WTC11 (cell line): ENCODE measurements at regions not wholly inside any gene's neighbourhood (a gene's known extent, or its start where the extent isn't known, plus 50 kb on each side); places are given as distances from the start of the nearest gene placed in this dataset.

Experiments used
- ATAC-seq: fragments of 200-7000 bp; cut with Tn5 transposase; 2 replicates; pipeline ENCODE4 v1.10.0; 2021; ENCODE audit warnings: mild to moderate bottlenecking, moderate library complexity
- CTCF ChIA-PET: fragments of 300-600 bp; sonication (Branson Sonifier 250); formaldehyde crosslinking; loops from one replicate; lab custom pipeline; 2021; ENCODE audit warnings: antibody characterized with exemption; lab: Charles Lee
- POLR2A ChIA-PET: fragments of 350-600 bp; sonication (Branson Sonifier 250); formaldehyde crosslinking; loops from one replicate; lab custom pipeline; 2021; ENCODE audit warnings: antibody characterized with exemption; lab: Charles Lee
- DNase-seq: peaks from one replicate; pipeline ENCODE4 v3.0.0; 2021; ENCODE audit warnings: low spot score
- H3K27ac Mint-ChIP-seq: 2 replicates; pipeline ENCODE4 v1.8.0; 2021; ENCODE audit warnings: mixed read lengths
- H3K27me3 Mint-ChIP-seq: 2 replicates; pipeline ENCODE4 v1.8.0; 2021; ENCODE audit warnings: low read depth, mild to moderate bottlenecking, moderate library complexity, mixed read lengths
- H3K36me3 Mint-ChIP-seq: 2 replicates; pipeline ENCODE4 v1.8.0; 2021; ENCODE audit warnings: mixed read lengths
- H3K4me1 Mint-ChIP-seq: 2 replicates; pipeline ENCODE4 v1.8.0; 2022; ENCODE audit warnings: mixed read lengths
- H3K4me3 Mint-ChIP-seq: 2 replicates; pipeline ENCODE4 v1.8.0; 2021; ENCODE audit warnings: mild to moderate bottlenecking, moderate library complexity, mixed read lengths
- H3K9me3 Mint-ChIP-seq: 2 replicates; pipeline ENCODE4 v1.8.0; 2021; ENCODE audit warnings: mixed read lengths
- ATF1 ChIP-seq: sonication (generic); formaldehyde crosslinking; IDR thresholded peaks from 2 replicates; pipeline ENCODE4 v1.8.1; 2023; ENCODE audit warnings: mild to moderate bottlenecking, moderate library complexity, missing genetic modification reagents
- KAT7 ChIP-seq: sonication (generic); formaldehyde crosslinking; IDR thresholded peaks from 2 replicates; pipeline ENCODE4 v1.8.1; 2023; ENCODE audit warnings: missing genetic modification reagents, mild to moderate bottlenecking, borderline replicate concordance
- NFE2L1 ChIP-seq: sonication (generic); formaldehyde crosslinking; IDR thresholded peaks from 2 replicates; pipeline ENCODE4 v1.8.1; 2023; ENCODE audit warnings: missing genetic modification reagents
- OVOL2 ChIP-seq: fragments of 250-450 bp; sonication (Bioruptor Pico); IDR thresholded peaks from 2 replicates; pipeline ENCODE4 v1.9.0; 2021; ENCODE audit warnings: mild to moderate bottlenecking, borderline replicate concordance
- RELA ChIP-seq: sonication (generic); formaldehyde crosslinking; IDR thresholded peaks from 2 replicates; pipeline ENCODE4 v1.8.1; 2022; ENCODE audit warnings: missing genetic modification reagents, mild to moderate bottlenecking, borderline replicate concordance
- RORB ChIP-seq: fragments of 250-450 bp; sonication (Bioruptor Pico); IDR thresholded peaks from 2 replicates; pipeline ENCODE4 v1.9.0; 2021; ENCODE audit warnings: mild to moderate bottlenecking
- SMAD3 ChIP-seq: sonication (generic); formaldehyde crosslinking; IDR thresholded peaks from 2 replicates; pipeline ENCODE4 v1.8.0; 2022; ENCODE audit warnings: missing genetic modification reagents, mild to moderate bottlenecking, borderline replicate concordance
- SMAD4 ChIP-seq: sonication (generic); formaldehyde crosslinking; IDR thresholded peaks from 2 replicates; pipeline ENCODE4 v1.8.0; 2022; ENCODE audit warnings: mild to moderate bottlenecking, missing genetic modification reagents
- ZNF396 ChIP-seq: fragments of 250-450 bp; sonication (Bioruptor Pico); IDR thresholded peaks from 2 replicates; pipeline ENCODE4 v1.8.0; 2021; ENCODE audit warnings: mild to moderate bottlenecking, moderate library complexity, borderline replicate concordance
- TF ChIP-seq, protein P1 (sequence below): sonication (generic); formaldehyde crosslinking; IDR thresholded peaks from 2 replicates; pipeline ENCODE4 v1.8.0; 2022; ENCODE audit warnings: mild to moderate bottlenecking, missing genetic modification reagents
- TF ChIP-seq, protein P2 (sequence below): sonication (generic); formaldehyde crosslinking; IDR thresholded peaks from 2 replicates; pipeline ENCODE4 v1.8.1; 2023; ENCODE audit warnings: mild to moderate bottlenecking, missing genetic modification reagents, moderate library complexity
- TF ChIP-seq, protein P3 (sequence below): fragments of 250-450 bp; sonication (Bioruptor Pico); IDR thresholded peaks from 2 replicates; pipeline ENCODE4 v1.9.0; 2021; ENCODE audit warnings: mild to moderate bottlenecking
- TF ChIP-seq, protein P4 (sequence below): sonication (generic); formaldehyde crosslinking; IDR thresholded peaks from 2 replicates; pipeline ENCODE4 v1.8.1; 2023; ENCODE audit warnings: mild to moderate bottlenecking, moderate library complexity, missing genetic modification reagents
- TF ChIP-seq, protein P5 (sequence below): sonication (generic); formaldehyde crosslinking; IDR thresholded peaks from 2 replicates; pipeline ENCODE4 v1.8.0; 2023; ENCODE audit warnings: missing genetic modification reagents, mild to moderate bottlenecking, borderline replicate concordance
- TF ChIP-seq, protein P6 (sequence below): sonication (generic); formaldehyde crosslinking; IDR thresholded peaks from 2 replicates; pipeline ENCODE4 v1.8.0; 2022; ENCODE audit warnings: mild to moderate bottlenecking, missing genetic modification reagents
- TF ChIP-seq, protein P7 (sequence below): sonication (generic); formaldehyde crosslinking; IDR thresholded peaks from 2 replicates; pipeline ENCODE4 v1.8.0; 2023; ENCODE audit warnings: mild to moderate bottlenecking, missing genetic modification reagents
- TF ChIP-seq, protein P8 (sequence below): sonication (generic); formaldehyde crosslinking; IDR thresholded peaks from 2 replicates; pipeline ENCODE4 v1.8.1; 2023; ENCODE audit warnings: mild to moderate bottlenecking, missing genetic modification reagents, moderate library complexity
- TF ChIP-seq, protein P9 (sequence below): fragments of 250-450 bp; sonication (Bioruptor Pico); IDR thresholded peaks from 2 replicates; pipeline ENCODE4 v1.9.0; 2021; ENCODE audit warnings: mild to moderate bottlenecking

DNA sequence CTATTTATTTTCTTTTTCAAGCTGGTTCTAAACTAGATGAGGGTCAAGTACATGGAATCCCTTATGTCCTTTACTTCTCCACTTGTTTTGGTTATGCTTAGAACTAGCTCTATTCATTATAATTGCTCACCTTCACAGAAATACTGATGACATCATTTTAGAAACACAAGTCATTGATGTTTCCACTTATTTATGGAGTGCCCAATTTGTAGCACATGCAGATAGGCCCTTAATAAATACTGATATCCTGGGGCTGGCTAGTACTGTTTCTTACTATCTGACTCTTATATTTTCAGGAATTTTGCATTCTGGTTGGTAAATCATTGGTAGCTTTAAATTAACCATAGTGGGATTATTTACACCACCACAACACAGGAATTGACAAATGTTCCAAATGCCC is 112.2 kb downstream of the NAA11 start:
- DNase-seq = no peak
- H3K36me3 Mint-ChIP-seq = no peaks in the 10 kb centered on the region
- H3K4me1 Mint-ChIP-seq = peaks cover 26% of the 10 kb centered on the region
- no peaks in the 10 kb centered on the region; the same call in 1 of the 2 replicates for H3K27me3 Mint-ChIP-seq
- TF ChIP-seq, protein P1, sequence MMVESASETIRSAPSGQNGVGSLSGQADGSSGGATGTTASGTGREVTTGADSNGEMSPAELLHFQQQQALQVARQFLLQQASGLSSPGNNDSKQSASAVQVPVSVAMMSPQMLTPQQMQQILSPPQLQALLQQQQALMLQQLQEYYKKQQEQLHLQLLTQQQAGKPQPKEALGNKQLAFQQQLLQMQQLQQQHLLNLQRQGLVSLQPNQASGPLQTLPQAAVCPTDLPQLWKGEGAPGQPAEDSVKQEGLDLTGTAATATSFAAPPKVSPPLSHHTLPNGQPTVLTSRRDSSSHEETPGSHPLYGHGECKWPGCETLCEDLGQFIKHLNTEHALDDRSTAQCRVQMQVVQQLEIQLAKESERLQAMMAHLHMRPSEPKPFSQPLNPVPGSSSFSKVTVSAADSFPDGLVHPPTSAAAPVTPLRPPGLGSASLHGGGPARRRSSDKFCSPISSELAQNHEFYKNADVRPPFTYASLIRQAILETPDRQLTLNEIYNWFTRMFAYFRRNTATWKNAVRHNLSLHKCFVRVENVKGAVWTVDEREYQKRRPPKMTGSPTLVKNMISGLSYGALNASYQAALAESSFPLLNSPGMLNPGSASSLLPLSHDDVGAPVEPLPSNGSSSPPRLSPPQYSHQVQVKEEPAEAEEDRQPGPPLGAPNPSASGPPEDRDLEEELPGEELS (CRISPR knock-in tag) = no peak
- TF ChIP-seq, protein P2, sequence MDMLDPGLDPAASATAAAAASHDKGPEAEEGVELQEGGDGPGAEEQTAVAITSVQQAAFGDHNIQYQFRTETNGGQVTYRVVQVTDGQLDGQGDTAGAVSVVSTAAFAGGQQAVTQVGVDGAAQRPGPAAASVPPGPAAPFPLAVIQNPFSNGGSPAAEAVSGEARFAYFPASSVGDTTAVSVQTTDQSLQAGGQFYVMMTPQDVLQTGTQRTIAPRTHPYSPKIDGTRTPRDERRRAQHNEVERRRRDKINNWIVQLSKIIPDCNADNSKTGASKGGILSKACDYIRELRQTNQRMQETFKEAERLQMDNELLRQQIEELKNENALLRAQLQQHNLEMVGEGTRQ (CRISPR knock-in tag) = no peak
- TF ChIP-seq, protein P3, sequence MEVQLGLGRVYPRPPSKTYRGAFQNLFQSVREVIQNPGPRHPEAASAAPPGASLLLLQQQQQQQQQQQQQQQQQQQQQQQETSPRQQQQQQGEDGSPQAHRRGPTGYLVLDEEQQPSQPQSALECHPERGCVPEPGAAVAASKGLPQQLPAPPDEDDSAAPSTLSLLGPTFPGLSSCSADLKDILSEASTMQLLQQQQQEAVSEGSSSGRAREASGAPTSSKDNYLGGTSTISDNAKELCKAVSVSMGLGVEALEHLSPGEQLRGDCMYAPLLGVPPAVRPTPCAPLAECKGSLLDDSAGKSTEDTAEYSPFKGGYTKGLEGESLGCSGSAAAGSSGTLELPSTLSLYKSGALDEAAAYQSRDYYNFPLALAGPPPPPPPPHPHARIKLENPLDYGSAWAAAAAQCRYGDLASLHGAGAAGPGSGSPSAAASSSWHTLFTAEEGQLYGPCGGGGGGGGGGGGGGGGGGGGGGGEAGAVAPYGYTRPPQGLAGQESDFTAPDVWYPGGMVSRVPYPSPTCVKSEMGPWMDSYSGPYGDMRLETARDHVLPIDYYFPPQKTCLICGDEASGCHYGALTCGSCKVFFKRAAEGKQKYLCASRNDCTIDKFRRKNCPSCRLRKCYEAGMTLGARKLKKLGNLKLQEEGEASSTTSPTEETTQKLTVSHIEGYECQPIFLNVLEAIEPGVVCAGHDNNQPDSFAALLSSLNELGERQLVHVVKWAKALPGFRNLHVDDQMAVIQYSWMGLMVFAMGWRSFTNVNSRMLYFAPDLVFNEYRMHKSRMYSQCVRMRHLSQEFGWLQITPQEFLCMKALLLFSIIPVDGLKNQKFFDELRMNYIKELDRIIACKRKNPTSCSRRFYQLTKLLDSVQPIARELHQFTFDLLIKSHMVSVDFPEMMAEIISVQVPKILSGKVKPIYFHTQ (CRISPR knock-in tag) = no peak
- TF ChIP-seq OVOL2 (no peak), RELA (CRISPR knock-in tag) (no peak)
- TF ChIP-seq, protein P4, sequence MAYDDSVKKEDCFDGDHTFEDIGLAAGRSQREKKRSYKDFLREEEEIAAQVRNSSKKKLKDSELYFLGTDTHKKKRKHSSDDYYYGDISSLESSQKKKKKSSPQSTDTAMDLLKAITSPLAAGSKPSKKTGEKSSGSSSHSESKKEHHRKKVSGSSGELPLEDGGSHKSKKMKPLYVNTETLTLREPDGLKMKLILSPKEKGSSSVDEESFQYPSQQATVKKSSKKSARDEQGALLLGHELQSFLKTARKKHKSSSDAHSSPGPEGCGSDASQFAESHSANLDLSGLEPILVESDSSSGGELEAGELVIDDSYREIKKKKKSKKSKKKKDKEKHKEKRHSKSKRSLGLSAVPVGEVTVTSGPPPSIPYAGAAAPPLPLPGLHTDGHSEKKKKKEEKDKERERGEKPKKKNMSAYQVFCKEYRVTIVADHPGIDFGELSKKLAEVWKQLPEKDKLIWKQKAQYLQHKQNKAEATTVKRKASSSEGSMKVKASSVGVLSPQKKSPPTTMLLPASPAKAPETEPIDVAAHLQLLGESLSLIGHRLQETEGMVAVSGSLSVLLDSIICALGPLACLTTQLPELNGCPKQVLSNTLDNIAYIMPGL = no peak
- TF ChIP-seq, protein P5, sequence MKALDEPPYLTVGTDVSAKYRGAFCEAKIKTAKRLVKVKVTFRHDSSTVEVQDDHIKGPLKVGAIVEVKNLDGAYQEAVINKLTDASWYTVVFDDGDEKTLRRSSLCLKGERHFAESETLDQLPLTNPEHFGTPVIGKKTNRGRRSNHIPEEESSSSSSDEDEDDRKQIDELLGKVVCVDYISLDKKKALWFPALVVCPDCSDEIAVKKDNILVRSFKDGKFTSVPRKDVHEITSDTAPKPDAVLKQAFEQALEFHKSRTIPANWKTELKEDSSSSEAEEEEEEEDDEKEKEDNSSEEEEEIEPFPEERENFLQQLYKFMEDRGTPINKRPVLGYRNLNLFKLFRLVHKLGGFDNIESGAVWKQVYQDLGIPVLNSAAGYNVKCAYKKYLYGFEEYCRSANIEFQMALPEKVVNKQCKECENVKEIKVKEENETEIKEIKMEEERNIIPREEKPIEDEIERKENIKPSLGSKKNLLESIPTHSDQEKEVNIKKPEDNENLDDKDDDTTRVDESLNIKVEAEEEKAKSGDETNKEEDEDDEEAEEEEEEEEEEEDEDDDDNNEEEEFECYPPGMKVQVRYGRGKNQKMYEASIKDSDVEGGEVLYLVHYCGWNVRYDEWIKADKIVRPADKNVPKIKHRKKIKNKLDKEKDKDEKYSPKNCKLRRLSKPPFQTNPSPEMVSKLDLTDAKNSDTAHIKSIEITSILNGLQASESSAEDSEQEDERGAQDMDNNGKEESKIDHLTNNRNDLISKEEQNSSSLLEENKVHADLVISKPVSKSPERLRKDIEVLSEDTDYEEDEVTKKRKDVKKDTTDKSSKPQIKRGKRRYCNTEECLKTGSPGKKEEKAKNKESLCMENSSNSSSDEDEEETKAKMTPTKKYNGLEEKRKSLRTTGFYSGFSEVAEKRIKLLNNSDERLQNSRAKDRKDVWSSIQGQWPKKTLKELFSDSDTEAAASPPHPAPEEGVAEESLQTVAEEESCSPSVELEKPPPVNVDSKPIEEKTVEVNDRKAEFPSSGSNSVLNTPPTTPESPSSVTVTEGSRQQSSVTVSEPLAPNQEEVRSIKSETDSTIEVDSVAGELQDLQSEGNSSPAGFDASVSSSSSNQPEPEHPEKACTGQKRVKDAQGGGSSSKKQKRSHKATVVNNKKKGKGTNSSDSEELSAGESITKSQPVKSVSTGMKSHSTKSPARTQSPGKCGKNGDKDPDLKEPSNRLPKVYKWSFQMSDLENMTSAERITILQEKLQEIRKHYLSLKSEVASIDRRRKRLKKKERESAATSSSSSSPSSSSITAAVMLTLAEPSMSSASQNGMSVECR (CRISPR knock-in tag) = no peak
- TF ChIP-seq, all 79 proteins: peak for 0
- CTCF ChIA-PET = no interaction called here
- POLR2A ChIA-PET = no interaction called here
- H3K27ac Mint-ChIP-seq = no peak overlapping the region
- H3K9me3 Mint-ChIP-seq = peaks cover 4% of the 10 kb centered on the region; the same call in 1 of the 2 replicates
- no peak overlapping the region for H3K4me3 Mint-ChIP-seq
- no peak for ATAC-seq

DNA sequence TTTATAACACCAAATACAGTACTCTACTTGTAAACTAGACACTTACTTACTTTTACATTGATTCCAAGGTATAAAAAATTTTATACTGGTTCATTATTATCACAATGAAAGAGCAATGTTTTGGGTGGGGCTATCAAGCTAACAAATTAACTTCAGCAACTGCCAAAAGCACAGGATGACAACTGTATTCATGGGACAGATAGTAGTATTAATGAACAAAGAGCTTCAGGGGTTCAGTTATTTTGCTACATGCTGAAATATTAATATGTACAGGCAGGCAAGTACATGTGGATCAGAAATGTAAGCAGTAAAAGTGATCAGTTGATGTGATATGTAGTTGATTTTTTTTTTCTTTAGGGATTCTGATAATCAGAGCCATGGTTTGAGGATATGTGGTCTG is 112.9 kb downstream of the NAA11 start:
- CTCF ChIA-PET = no interaction called here
- Mint-ChIP-seq H3K27me3 (no peaks in the 10 kb centered on the region; the same call in 1 of the 2 replicates), H3K4me3 (no peak overlapping the region), H3K4me1 (peaks cover 26% of the 10 kb centered on the region), H3K9me3 (peaks cover 4% of the 10 kb centered on the region; the same call in 1 of the 2 replicates), H3K27ac (no peak overlapping the region), H3K36me3 (no peaks in the 10 kb centered on the region)
- POLR2A ChIA-PET = no interaction called here
- no peak for TF ChIP-seq ZNF396 (CRISPR knock-in tag)
- no peak for TF ChIP-seq ATF1
- TF ChIP-seq SMAD4 (CRISPR knock-in tag) = no peak
- TF ChIP-seq, protein P6, sequence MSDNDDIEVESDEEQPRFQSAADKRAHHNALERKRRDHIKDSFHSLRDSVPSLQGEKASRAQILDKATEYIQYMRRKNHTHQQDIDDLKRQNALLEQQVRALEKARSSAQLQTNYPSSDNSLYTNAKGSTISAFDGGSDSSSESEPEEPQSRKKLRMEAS (CRISPR knock-in tag) = no peak
- TF ChIP-seq NFE2L1 (CRISPR knock-in tag) = no peak
- TF ChIP-seq KAT7 (CRISPR knock-in tag) = no peak
- TF ChIP-seq, protein P7, sequence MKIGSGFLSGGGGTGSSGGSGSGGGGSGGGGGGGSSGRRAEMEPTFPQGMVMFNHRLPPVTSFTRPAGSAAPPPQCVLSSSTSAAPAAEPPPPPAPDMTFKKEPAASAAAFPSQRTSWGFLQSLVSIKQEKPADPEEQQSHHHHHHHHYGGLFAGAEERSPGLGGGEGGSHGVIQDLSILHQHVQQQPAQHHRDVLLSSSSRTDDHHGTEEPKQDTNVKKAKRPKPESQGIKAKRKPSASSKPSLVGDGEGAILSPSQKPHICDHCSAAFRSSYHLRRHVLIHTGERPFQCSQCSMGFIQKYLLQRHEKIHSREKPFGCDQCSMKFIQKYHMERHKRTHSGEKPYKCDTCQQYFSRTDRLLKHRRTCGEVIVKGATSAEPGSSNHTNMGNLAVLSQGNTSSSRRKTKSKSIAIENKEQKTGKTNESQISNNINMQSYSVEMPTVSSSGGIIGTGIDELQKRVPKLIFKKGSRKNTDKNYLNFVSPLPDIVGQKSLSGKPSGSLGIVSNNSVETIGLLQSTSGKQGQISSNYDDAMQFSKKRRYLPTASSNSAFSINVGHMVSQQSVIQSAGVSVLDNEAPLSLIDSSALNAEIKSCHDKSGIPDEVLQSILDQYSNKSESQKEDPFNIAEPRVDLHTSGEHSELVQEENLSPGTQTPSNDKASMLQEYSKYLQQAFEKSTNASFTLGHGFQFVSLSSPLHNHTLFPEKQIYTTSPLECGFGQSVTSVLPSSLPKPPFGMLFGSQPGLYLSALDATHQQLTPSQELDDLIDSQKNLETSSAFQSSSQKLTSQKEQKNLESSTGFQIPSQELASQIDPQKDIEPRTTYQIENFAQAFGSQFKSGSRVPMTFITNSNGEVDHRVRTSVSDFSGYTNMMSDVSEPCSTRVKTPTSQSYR (CRISPR knock-in tag) = no peak
- TF ChIP-seq, protein P8, sequence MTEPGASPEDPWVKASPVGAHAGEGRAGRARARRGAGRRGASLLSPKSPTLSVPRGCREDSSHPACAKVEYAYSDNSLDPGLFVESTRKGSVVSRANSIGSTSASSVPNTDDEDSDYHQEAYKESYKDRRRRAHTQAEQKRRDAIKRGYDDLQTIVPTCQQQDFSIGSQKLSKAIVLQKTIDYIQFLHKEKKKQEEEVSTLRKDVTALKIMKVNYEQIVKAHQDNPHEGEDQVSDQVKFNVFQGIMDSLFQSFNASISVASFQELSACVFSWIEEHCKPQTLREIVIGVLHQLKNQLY = no peak
- TF ChIP-seq SMAD3 = no peak
- TF ChIP-seq RORB = no peak
- TF ChIP-seq, protein P9, sequence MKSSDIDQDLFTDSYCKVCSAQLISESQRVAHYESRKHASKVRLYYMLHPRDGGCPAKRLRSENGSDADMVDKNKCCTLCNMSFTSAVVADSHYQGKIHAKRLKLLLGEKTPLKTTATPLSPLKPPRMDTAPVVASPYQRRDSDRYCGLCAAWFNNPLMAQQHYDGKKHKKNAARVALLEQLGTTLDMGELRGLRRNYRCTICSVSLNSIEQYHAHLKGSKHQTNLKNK (CRISPR knock-in tag) = no peak
- ATAC-seq = no peak
- DNase-seq = no peak
